ENCODE measurements at regions not wholly inside any gene's neighbourhood (a gene's known extent, or its start where the extent isn't known, plus 50 kb on each side); places are given as distances from the start of the nearest gene placed in this dataset.

DNA sequence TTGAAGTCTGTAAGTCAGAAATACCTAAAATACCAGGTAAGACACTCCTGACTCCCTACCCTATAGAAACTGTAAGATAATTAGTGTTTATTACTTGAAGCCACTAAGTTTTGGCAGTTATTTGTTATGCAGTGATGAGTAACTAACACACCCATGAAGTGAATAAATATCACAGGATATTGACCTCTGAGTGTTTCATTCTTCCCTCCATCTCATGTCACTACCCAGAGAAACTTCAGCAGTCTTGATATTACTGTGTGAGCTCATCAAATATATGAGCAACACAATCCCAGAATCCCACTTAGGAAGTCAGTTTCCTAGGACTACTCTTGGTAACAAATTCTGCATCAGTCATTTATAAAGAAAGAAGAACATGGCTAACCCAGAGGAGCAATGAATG lies 529.7 kb downstream of the FBXO15 start:
- Histone ChIP-seq H2AFZ (ENCODE audit: low read depth, low read length, poor library complexity, severe bottlenecking) (no peak overlapping the region), H3K4me1 (ENCODE audit: control insufficient read depth in 1 of 2, insufficient read depth in 2 of 2, low read length in 2 of 2) (no peaks in the 10 kb centered on the region), H4K20me1 (ENCODE audit: insufficient read depth) (no peaks in the 10 kb centered on the region), H3K9ac (ENCODE audit: low read length) (no peak overlapping the region), H3K4me2 (ENCODE audit: low read length) (no peak overlapping the region), H3K36me3 (ENCODE audit: control insufficient read depth in 1 of 2, insufficient read depth in 2 of 2, low read length in 2 of 2) (no peaks in the 10 kb centered on the region), H3K79me2 (ENCODE audit: insufficient read depth, low read length) (no peaks in the 10 kb centered on the region), H3K27ac (ENCODE audit: low read depth, low read length) (no peak overlapping the region), H3K4me3 (replicated peaks in 1 of 2; ENCODE audit: low read depth in 1 of 2, low read length in 2 of 2) (no peak overlapping the region), H3K9me3 (ENCODE audit: control insufficient read depth in 1 of 2, insufficient read depth in 1 of 2, low read depth in 1 of 2, low read length in 2 of 2) (peaks cover 12 to 28% of the 10 kb centered on the region in 2 experiments; a peak in 3 of 4 replicates), H3K27me3 (ENCODE audit: insufficient read depth, low read length) (no peaks in the 10 kb centered on the region), H3K9me2 (ENCODE audit: insufficient read depth) (no peaks in the 10 kb centered on the region)
- ChIA-PET RAD21 (ENCODE audit: low non-redundant PET in 1 of 2, low total read pairs in 2 of 2, uncharacterized antibody in 2 of 2, unreplicated experiment in 2 of 2) (no interaction called here), CTCF (no interaction called here), POLR2A (no interaction called here)
- no peak for DNase-seq (ENCODE audit: low read depth, low spot score)
- TF ChIP-seq, protein P1, sequence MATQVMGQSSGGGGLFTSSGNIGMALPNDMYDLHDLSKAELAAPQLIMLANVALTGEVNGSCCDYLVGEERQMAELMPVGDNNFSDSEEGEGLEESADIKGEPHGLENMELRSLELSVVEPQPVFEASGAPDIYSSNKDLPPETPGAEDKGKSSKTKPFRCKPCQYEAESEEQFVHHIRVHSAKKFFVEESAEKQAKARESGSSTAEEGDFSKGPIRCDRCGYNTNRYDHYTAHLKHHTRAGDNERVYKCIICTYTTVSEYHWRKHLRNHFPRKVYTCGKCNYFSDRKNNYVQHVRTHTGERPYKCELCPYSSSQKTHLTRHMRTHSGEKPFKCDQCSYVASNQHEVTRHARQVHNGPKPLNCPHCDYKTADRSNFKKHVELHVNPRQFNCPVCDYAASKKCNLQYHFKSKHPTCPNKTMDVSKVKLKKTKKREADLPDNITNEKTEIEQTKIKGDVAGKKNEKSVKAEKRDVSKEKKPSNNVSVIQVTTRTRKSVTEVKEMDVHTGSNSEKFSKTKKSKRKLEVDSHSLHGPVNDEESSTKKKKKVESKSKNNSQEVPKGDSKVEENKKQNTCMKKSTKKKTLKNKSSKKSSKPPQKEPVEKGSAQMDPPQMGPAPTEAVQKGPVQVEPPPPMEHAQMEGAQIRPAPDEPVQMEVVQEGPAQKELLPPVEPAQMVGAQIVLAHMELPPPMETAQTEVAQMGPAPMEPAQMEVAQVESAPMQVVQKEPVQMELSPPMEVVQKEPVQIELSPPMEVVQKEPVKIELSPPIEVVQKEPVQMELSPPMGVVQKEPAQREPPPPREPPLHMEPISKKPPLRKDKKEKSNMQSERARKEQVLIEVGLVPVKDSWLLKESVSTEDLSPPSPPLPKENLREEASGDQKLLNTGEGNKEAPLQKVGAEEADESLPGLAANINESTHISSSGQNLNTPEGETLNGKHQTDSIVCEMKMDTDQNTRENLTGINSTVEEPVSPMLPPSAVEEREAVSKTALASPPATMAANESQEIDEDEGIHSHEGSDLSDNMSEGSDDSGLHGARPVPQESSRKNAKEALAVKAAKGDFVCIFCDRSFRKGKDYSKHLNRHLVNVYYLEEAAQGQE (IDR thresholded peaks at IDR 0.05; ENCODE audit: low read depth): no peak
- no peak for TF ChIP-seq RAD21 (IDR thresholded peaks at IDR 0.05; ENCODE audit: low read depth)
- no peak for TF ChIP-seq ZFX (IDR thresholded peaks at IDR 0.05)
- TF ChIP-seq, protein P2, sequence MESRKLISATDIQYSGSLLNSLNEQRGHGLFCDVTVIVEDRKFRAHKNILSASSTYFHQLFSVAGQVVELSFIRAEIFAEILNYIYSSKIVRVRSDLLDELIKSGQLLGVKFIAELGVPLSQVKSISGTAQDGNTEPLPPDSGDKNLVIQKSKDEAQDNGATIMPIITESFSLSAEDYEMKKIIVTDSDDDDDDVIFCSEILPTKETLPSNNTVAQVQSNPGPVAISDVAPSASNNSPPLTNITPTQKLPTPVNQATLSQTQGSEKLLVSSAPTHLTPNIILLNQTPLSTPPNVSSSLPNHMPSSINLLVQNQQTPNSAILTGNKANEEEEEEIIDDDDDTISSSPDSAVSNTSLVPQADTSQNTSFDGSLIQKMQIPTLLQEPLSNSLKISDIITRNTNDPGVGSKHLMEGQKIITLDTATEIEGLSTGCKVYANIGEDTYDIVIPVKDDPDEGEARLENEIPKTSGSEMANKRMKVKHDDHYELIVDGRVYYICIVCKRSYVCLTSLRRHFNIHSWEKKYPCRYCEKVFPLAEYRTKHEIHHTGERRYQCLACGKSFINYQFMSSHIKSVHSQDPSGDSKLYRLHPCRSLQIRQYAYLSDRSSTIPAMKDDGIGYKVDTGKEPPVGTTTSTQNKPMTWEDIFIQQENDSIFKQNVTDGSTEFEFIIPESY (IDR thresholded peaks at IDR 0.05; ENCODE audit: extremely low read depth, insufficient replicate concordance, low read length): no peak
- TF ChIP-seq ATF3 (IDR thresholded peaks at IDR 0.05): no peak
- TF ChIP-seq EZH2 (IDR thresholded peaks at IDR 0.05): no peak
- TF ChIP-seq YY1 (IDR thresholded peaks at IDR 0.05; ENCODE audit: extremely low read depth, insufficient replicate concordance, low read depth, low read length): no peak
- no peak for TF ChIP-seq ELF1 (IDR thresholded peaks at IDR 0.05; ENCODE audit: borderline replicate concordance, low read depth)
- TF ChIP-seq EGR1 (IDR thresholded peaks at IDR 0.05; ENCODE audit: low read depth): no peak
- TF ChIP-seq SP1 (IDR thresholded peaks at IDR 0.05; ENCODE audit: low read depth): no peak
- no peak for TF ChIP-seq FOSL1 (IDR thresholded peaks at IDR 0.05; ENCODE audit: low read depth)
- no peak for TF ChIP-seq POLR2AphosphoS5 (IDR thresholded peaks at IDR 0.05; ENCODE audit: low read depth, low read length)
- no peak for TF ChIP-seq CBX3 (IDR thresholded peaks at IDR 0.05; ENCODE audit: low read depth)
- TF ChIP-seq ZNF274 (IDR thresholded peaks at IDR 0.05; ENCODE audit: low read depth, low read length): no peak
- TF ChIP-seq SRF (IDR thresholded peaks at IDR 0.05; ENCODE audit: low read depth): no peak
- TF ChIP-seq MAX (IDR thresholded peaks at IDR 0.05): no peak
- no peak for TF ChIP-seq CEBPB (IDR thresholded peaks at IDR 0.05; ENCODE audit: low read depth)
- intact Hi-C loops (cut with micrococcal nuclease): no loop called here
- BruUV-seq (replicated peaks): no TSS peak
- ATAC-seq: no peak
